ENCODE measurements at regions not wholly inside any gene's neighbourhood (a gene's known extent, or its start where the extent isn't known, plus 50 kb on each side); places are given as distances from the start of the nearest gene placed in this dataset.

GRCh38 chr15:93640411-93640962 lies 551.5 kb upstream of the RGMA start:
- no peak for DNase-seq (ENCODE audit: low spot score)

- DNase-seq (ENCODE audit: low spot score), result no peak
These were observed 543.1 kb upstream of the RGMA start for GRCh38 chr15:93631958-93632618.

DNA sequence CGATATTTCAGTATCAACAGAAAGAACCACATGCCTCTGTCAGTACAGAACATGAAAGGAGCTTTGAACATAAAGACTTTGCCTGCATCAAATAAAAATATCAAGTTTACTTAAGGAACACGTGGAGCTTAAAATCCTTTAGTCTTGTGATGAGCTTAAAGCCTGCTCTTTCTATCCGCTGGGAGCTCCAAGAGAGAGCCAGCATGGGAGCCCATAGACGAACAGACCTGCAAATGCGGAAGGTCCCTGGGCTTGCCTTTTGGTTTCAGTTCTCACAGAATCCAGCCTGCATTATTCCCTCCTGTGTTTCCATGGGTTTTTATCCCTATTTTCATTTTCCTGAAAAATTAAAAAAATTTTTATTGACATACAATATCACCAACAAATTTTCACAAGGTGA lies 530.6 kb upstream of the RGMA start:
- no peak for DNase-seq (ENCODE audit: low spot score)

DNA sequence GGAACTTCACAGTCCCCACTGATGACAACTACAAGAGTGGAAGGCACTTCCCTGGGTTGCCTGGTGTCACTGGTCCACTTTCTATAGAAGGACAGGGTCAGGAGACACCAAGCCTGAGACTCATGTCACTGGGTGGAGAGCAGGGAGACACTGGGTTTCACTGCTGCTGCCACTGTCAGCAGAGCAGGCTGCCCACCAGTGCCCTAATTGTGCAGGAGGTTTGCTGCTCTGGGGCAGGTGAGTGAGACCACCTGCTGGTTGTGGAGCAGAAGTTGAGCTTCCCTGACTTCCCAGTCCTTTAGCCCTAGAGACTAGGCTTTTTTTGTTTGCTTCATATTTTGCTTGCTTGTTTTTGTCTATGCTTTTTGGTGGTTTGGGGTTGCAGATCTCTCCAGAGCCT lies 528.4 kb upstream of the RGMA start:
- no peak for DNase-seq (ENCODE audit: low spot score)

DNA sequence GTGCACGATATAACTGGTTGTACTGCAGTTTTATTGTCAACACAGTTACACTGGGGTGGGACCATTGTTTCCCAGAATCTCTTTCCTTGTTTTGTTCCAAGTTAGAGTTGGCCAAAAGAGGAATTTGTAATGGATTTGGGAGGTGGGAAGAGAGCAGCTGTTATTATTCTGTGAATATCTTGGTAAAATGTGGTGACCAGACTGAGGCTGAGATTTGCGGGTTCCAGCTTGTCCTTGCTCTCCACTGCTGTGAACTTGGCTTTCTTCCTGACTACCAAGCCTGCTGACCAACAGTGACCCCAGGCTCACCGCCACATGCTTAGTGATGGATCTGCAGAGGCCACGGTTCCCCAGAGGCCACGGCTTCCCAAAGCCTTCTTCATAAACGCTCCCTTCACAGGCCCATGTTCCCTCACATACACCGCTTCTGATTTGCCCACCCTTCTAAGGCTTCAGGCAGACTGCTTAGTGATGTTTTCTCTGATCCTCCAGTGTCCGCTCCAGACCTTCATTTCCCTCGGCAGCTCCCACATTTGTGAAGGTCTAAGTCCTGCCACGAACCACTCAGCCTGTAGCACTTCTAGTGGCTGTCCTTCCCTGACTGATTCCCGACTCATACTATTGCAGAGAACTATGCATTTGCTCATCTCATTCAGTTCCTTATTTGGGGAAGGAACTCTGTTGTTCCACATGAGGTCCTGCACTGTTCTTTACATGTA lies 525.5 kb upstream of the RGMA start:
- DNase-seq (ENCODE audit: low spot score), result no peak

- no peak for DNase-seq (ENCODE audit: low spot score)
These were observed 524.4 kb upstream of the RGMA start for GRCh38 chr15:93613386-93613785.

GRCh38 chr15:93612953-93613352 lies 523.9 kb upstream of the RGMA start:
- DNase-seq (ENCODE audit: low spot score), result no peak

DNA sequence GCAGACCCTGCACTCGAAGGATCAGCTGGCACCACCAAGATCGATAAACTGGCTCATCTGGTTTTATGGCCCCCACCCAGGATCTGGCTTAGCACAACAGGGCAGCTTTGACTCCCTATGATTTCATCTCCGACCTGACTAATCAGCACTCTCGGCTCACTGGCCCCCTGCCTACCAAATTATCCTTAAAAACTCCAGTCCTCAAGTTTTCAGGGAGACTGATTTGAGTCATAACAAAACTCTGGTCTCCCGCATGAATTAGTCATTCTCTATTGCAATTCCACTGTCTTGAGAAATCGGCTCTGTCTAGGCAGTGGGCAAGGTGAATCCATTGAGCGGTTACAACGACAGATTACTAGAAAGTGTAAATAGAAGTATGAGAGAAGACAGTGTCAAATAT lies 521.9 kb upstream of the RGMA start:
- DNase-seq (ENCODE audit: low spot score), result no peak

DNA sequence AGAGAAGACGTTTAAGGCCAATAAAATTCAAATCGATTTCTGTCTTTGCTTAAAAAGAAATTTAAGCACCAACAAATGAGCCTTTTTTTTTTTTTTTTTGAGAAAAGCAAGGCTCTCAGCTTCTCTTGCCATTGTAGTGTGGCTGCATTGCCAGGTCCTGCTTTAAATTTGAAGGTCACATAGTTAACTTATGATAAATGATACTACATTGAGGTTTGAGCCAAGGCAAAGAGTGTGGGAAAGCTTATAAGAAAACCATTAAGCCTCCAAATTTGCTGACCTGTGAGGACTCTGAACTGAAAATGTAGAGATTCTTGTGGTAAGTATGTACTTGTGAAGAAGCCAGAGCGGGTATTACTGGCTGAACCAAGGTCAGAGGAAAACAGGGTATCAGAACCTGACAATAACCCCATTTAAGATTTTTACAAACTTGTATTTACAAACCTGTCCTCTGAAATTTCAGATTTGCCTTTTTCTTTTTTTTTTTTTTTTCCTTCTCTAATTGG lies 519.7 kb upstream of the RGMA start:
- DNase-seq (ENCODE audit: low spot score), result no peak

GRCh38 chr15:93603550-93603949 lies 514.5 kb upstream of the RGMA start:
- no peak for DNase-seq (ENCODE audit: low spot score)

- DNase-seq (ENCODE audit: low spot score), result no peak
These were observed 498.1 kb upstream of the RGMA start for GRCh38 chr15:93587059-93587521.

- DNase-seq (ENCODE audit: low spot score), result no peak
These were observed 496.0 kb upstream of the RGMA start for GRCh38 chr15:93585012-93585411.

DNA sequence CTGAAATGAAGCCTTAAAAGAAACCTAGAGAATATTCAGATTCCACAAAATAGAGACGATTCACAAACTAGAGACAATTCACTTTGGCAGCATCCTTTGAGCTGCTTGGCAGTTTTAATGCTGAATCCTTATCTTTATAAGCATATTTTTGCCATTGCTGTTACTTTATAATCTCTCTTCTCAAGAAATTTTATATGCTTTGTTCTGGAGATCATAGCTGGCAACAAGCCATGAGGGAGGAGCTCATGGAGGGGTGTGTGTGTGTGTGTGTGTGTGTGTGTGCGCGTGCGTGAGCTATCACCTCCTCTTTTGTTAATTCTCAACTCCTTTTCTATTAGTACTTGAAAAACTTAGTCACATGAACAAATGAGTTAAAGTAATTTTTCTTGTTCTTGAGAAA lies 495.0 kb upstream of the RGMA start:
- DNase-seq (ENCODE audit: low spot score), result no peak

DNA sequence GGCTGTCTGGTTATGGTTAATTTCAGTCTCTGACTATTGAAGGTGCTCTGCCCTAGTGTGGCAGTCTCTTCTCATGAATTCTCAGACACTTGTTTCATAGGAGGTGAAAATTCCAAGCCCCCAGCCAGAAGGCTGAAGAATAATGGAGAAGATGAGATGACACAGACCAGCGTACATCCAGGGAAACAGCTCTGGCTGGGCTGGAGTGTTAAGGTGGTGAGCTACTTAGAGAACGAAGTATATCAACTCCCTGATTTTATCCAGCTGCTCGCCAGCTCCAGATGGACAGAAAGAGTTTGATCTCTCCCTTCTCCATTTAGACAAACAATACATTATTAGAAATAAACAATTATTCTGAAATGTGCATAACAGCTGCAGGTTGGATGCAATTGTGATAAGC lies 494.5 kb upstream of the RGMA start:
- no peak for DNase-seq (ENCODE audit: low spot score)

DNA sequence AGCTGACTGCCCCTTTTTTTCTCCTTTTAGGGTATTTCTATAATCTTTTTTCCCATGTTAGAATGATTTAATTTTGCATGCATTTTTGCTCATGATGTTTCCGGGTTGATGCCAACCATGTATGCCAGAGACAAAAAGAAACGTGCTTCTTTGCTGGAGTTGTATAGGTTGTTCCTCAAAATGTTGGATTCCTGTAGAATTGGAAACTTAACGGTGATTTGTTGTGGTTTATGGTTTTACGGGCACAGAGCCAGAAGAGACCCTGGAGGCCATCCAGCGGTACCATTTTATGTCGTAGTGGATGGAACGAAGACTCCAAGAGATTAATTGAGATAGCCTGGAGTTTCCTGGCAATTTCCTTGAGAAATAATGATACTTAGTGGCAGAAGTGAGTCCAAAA lies 481.5 kb upstream of the RGMA start:
- no peak for DNase-seq (ENCODE audit: low spot score)

DNA sequence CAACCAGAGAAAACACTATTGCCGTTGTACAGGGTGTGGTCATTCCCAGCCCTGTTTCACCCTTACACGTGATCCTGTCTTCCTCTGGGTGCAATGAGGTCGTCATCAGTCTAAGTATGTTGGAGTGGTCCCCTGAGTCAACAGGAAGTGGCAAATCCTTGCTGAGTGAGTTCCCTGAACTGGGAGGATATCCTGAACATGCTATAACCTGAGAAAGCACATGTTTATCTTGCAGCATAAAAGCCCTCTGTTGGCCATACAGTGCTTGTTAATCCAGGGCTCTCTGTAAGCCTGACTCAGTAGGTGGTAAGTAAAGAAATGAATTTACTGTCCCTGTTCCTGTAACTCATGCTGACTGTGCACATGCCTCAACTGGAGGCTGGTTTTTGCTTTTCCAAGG lies 477.8 kb upstream of the RGMA start:
- DNase-seq (ENCODE audit: low spot score), result no peak

- no peak for DNase-seq (ENCODE audit: low spot score)
These were observed 476.2 kb upstream of the RGMA start for GRCh38 chr15:93565201-93565600.

DNA sequence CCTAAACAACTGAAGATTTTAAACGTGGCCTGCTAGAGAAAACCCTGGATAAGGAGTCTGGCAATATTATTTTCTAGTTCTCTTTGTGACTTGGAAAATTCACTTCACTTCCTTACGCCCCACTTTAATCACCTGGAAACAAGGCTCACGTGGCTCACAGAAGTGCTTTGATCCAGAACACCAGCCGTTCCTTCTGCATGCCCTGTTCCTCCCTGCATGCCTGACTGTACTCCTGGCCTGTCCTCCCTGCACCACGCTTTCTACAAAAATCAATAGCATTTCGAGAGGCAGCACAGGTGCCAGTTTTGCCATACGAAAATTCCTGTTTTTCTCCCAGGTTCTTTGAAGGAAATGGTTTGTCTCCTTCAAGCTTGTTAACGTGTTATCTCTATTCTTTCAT lies 474.2 kb upstream of the RGMA start:
- DNase-seq (ENCODE audit: low spot score), result no peak

DNA sequence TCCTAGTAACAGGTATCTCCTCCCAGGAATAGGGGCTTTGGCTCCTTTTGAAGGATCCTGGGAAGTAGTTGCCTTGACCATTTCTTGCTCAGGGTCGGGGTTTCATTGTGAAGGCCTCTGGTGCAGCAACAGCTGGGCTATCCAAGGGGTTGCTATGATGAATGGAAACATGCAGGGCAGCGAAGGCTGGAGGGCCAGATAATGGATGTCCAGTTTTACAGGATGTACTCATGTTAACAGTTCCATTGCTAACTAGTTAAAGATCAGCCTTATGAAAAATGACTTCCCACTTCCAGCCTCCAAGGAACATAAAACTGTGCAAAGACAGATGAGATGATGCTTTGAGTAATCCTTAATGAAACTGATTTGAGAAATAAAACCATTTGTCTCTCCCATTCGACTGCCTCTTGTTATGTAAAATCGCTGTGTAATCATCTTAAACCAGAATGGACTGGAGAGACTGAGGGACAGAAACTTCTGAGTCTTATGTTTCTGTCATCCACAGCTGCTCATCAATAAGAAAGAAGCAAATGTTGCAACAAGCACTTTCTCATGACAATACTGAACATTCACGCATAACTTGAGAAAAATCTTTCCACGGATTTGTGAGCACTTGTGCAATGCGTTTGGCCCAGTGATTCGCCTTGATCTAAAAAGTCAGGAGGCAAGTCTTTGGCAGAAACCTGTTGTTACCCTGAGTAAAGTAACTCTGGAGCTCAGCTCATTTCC lies 473.5 kb upstream of the RGMA start:
- DNase-seq (ENCODE audit: low spot score), result no peak

GRCh38 chr15:93557696-93558095 lies 468.7 kb upstream of the RGMA start:
- no peak for DNase-seq (ENCODE audit: low spot score)

- DNase-seq (ENCODE audit: low spot score), result no peak
These were observed 464.3 kb upstream of the RGMA start for GRCh38 chr15:93553167-93553935.

DNA sequence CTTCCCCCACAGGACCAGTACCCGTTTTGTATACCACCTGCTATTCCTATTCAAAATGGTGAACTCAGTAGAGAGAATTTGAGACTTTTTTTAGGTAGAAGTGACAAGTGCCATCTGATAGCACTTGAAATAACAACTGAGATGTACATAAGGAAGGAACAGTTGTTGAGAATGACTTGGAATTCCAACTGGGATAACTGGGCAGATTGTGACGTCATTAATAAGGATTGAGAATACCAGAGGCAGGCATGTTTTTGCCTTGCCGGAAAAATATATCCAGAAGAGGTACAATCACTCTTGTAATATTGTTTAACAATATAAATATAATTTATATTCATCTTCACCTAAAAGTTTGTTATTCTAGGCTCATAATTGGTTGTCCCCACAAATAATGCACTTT lies 454.1 kb upstream of the RGMA start:
- DNase-seq (ENCODE audit: low spot score), result no peak

Measured in activated CD4-positive, alpha-beta T cell treated with anti-CD3 and anti-CD28 coated beads, Interleukin-2, Interleukin-4, amounts not matched to agents 100 ng/mL and 50 ng/mL, durations not matched to agents 16 hours and 8 hours (primary cell).